D721Med (cell line): ENCODE measurements at regions not wholly inside any gene's neighbourhood (a gene's known extent, or its start where the extent isn't known, plus 50 kb on each side); places are given as distances from the start of the nearest gene placed in this dataset.
A peak's percentile ranks its signal among the peaks of the same experiment; 100 is the strongest.

Experiments
- DNase-seq: peaks from one replicate; pipeline ENCODE4 v3.0.0; 2011; ENCODE audit warnings: low spot score; ENCODE audit not compliant: insufficient read length
- FAIRE-seq: peaks from 2 replicates; lab custom pipeline; 2011; peaks lifted over from hg19 to GRCh38; lab: Jason Lieb, UNC
- TF ChIP-seq, protein P1 (sequence below): IDR thresholded peaks from 2 replicates; pipeline ENCODE4 v1.5.1; 2012; ENCODE audit warnings: mild to moderate bottlenecking, control low read depth; ENCODE audit not compliant: insufficient read depth; ENCODE audit errors: missing control alignments

DNA sequence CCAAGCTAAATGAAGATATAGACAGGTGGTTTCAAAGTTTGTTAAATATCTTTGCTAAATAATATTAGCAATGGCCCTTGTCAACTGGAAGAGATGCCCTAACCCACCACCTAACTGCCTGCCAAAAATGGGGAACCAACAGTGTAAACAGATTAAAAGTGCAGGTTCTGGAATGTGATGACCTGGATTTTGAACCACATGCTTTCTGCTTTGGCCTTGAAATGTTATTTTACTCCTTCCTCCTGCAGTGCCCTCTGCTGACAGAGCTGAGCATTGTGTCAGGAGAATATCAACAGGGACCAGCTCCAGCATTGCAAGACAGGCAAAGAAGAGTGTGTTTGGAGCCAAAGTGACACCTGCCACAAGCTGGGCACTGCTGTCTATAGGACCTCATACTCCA is 226.6 kb downstream of the MYLK4 start:
- DNase-seq (no peak), FAIRE-seq (no peak)
- TF ChIP-seq, protein P1, sequence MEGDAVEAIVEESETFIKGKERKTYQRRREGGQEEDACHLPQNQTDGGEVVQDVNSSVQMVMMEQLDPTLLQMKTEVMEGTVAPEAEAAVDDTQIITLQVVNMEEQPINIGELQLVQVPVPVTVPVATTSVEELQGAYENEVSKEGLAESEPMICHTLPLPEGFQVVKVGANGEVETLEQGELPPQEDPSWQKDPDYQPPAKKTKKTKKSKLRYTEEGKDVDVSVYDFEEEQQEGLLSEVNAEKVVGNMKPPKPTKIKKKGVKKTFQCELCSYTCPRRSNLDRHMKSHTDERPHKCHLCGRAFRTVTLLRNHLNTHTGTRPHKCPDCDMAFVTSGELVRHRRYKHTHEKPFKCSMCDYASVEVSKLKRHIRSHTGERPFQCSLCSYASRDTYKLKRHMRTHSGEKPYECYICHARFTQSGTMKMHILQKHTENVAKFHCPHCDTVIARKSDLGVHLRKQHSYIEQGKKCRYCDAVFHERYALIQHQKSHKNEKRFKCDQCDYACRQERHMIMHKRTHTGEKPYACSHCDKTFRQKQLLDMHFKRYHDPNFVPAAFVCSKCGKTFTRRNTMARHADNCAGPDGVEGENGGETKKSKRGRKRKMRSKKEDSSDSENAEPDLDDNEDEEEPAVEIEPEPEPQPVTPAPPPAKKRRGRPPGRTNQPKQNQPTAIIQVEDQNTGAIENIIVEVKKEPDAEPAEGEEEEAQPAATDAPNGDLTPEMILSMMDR: peak; percentile 9

DNA sequence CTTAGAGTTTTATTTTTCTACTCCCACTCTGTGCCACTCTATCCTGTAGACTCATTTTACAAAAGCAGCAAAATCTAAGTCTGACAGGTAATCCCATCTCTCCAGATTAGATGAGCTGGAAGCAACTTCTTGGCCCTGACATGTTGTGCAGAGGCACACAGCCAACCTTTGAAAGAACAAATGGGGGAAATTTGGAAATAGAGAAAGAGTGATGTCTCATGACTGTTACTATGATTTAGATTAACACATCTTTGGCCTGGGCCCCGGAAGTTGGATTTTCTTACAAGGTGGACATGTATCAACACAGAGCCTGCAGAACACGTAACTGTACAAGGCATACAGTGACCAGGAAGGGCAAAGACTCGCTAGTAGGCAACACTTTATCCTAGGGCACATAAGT is 227.7 kb downstream of the MYLK4 start:
- FAIRE-seq (no peak), DNase-seq (no peak)
- TF ChIP-seq, protein P1: no peak

- TF ChIP-seq, protein P1: no peak
- no peak for FAIRE-seq
- DNase-seq: no peak
These were observed 228.2 kb downstream of the MYLK4 start for GRCh38 chr6:2522521-2522920.

DNA sequence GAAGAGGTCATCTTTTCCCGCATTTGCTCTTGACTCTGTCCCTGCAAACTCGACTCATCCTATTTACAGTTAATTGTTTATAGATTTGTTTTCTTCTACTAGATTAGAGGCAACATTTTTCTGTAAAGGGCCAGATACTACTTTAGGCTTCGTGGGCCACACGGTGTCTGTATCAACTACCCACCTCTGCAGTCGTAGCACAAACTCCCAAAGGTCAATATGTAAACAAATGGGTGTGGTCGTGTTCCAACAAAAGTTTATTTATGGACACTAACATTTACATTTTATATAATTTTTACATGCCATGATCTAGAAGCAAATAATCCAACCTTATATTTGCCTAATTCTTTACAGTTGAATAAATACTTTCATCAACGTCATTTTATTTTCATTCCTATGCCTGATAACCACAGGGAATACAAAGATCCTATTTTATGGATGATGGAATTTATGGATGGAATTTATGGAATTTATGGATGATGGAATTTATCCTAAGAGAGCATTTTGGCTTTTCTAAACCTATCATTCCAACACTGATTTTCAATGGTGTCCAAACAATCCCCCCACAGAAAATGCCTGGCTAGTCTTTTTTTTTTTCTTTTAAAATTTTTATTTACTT is 232.8 kb downstream of the MYLK4 start:
- DNase-seq: no peak
- no peak for FAIRE-seq
- TF ChIP-seq, protein P1: no peak

DNA sequence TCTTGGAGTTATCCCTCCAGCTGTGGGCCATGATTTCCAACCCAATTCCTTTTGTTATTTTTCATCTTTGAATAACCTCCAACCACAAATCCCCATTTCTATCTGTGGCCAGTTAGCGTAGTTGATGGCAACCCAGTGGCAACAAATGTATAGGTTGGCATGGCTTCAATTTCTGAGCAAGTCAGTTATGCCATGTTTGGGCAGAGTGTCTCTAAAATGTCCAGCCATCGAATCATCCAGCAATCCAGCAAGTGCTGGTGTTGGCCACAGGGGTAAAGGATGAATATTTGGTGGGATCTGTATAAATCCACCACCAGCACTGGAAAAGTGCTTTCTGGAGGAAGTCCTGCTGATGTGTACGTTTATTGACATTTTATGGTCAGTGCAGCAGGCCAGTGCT is 233.3 kb downstream of the MYLK4 start:
- no peak for DNase-seq
- TF ChIP-seq, protein P1: no peak
- FAIRE-seq: no peak

DNA sequence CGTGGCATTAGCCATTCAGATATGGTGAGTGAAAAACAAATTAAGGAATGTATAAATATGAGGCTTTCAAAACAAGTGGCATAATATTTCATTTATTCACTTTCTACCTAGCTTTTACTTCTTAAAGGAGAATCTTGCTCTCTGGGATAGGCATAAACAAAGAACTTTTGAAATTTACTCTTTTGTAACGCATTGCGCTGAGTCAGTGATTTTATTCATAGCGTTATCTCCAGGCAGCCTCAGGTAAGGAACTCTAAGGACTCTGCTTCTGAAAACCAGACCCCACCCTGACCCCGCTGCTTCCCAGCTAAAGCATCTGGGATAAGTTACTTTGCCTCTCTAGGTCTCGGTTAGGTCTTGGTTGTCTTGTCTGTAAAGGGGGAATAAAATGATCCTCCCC is 234.7 kb downstream of the MYLK4 start:
- DNase-seq: no peak
- no peak for FAIRE-seq
- TF ChIP-seq, protein P1: no peak

GRCh38 chr6:2514965-2515543 is 235.7 kb downstream of the MYLK4 start:
- TF ChIP-seq, protein P1: no peak
- FAIRE-seq (no peak), DNase-seq (no peak)
